ENCODE measurements at regions not wholly inside any gene's neighbourhood (a gene's known extent, or its start where the extent isn't known, plus 50 kb on each side); places are given as distances from the start of the nearest gene placed in this dataset.

- TF ChIP-seq CTCF (IDR thresholded peaks at IDR 0.05 in 2 of 3, conservative IDR thresholded peaks at IDR 0.05 in 1 of 3; ENCODE audit: borderline replicate concordance in 1 of 3, insufficient read depth in 1 of 3, low read depth in 2 of 3, low read length in 2 of 3), result no peak
- no peak for TF ChIP-seq SRF (IDR thresholded peaks at IDR 0.05; ENCODE audit: low read depth)
- no peak for TF ChIP-seq POLR2A (IDR thresholded peaks at IDR 0.05; ENCODE audit: borderline replicate concordance, extremely low read depth, insufficient read depth, insufficient read length)
- no peak for TF ChIP-seq YY1 (IDR thresholded peaks at IDR 0.05; ENCODE audit: extremely low read depth, insufficient replicate concordance, low read depth, low read length)
- no peak for TF ChIP-seq REST (IDR thresholded peaks at IDR 0.05; ENCODE audit: low read depth)
- no peak for TF ChIP-seq ATF3 (IDR thresholded peaks at IDR 0.05)
- TF ChIP-seq, protein P1, sequence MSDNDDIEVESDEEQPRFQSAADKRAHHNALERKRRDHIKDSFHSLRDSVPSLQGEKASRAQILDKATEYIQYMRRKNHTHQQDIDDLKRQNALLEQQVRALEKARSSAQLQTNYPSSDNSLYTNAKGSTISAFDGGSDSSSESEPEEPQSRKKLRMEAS (IDR thresholded peaks at IDR 0.05), result no peak
- no peak for TF ChIP-seq EZH2phosphoT487 (IDR thresholded peaks at IDR 0.05; ENCODE audit: borderline replicate concordance)
- no peak for TF ChIP-seq ZNF274 (IDR thresholded peaks at IDR 0.05; ENCODE audit: low read depth, low read length)
- no peak for TF ChIP-seq EZH2 (IDR thresholded peaks at IDR 0.05)
- TF ChIP-seq, protein P2, sequence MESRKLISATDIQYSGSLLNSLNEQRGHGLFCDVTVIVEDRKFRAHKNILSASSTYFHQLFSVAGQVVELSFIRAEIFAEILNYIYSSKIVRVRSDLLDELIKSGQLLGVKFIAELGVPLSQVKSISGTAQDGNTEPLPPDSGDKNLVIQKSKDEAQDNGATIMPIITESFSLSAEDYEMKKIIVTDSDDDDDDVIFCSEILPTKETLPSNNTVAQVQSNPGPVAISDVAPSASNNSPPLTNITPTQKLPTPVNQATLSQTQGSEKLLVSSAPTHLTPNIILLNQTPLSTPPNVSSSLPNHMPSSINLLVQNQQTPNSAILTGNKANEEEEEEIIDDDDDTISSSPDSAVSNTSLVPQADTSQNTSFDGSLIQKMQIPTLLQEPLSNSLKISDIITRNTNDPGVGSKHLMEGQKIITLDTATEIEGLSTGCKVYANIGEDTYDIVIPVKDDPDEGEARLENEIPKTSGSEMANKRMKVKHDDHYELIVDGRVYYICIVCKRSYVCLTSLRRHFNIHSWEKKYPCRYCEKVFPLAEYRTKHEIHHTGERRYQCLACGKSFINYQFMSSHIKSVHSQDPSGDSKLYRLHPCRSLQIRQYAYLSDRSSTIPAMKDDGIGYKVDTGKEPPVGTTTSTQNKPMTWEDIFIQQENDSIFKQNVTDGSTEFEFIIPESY (IDR thresholded peaks at IDR 0.05; ENCODE audit: extremely low read depth, insufficient replicate concordance, low read length), result no peak
- TF ChIP-seq POLR2AphosphoS5 (IDR thresholded peaks at IDR 0.05; ENCODE audit: low read depth, low read length), result no peak
Observed at GRCh38 chr12:46602474-46602873, 223.3 kb downstream of the SLC38A4 start.

All from HCT116 (cell line).